ENCODE measurements at regions not wholly inside any gene's neighbourhood (a gene's known extent, or its start where the extent isn't known, plus 50 kb on each side); places are given as distances from the start of the nearest gene placed in this dataset.

- ATAC-seq (no peak), DNase-seq (no peak)
- Histone ChIP-seq H3K36me3 (replicated peaks in 1 of 2; ENCODE audit: insufficient read depth in 1 of 2, low read depth in 2 of 2) (no peaks in the 10 kb centered on the region), H3K27me3 (no peaks in the 10 kb centered on the region), H3K27ac (no peak overlapping the region), H3K4me3 (no peak overlapping the region), H3K4me1 (no peaks in the 10 kb centered on the region), H3K9me3 (no peaks in the 10 kb centered on the region)
- WGBS, 2 donors: 48 to 56% methylated on average over 2 of the region's 2 CpGs
- TF ChIP-seq, protein P1, sequence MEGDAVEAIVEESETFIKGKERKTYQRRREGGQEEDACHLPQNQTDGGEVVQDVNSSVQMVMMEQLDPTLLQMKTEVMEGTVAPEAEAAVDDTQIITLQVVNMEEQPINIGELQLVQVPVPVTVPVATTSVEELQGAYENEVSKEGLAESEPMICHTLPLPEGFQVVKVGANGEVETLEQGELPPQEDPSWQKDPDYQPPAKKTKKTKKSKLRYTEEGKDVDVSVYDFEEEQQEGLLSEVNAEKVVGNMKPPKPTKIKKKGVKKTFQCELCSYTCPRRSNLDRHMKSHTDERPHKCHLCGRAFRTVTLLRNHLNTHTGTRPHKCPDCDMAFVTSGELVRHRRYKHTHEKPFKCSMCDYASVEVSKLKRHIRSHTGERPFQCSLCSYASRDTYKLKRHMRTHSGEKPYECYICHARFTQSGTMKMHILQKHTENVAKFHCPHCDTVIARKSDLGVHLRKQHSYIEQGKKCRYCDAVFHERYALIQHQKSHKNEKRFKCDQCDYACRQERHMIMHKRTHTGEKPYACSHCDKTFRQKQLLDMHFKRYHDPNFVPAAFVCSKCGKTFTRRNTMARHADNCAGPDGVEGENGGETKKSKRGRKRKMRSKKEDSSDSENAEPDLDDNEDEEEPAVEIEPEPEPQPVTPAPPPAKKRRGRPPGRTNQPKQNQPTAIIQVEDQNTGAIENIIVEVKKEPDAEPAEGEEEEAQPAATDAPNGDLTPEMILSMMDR (IDR thresholded peaks at IDR 0.05): no peak
- no peak for TF ChIP-seq POLR2A (IDR thresholded peaks at IDR 0.05)
- intact Hi-C loops (cut with DNase I): no loop called here
Measured at GRCh38 chr4:147336252-147336651, 144.6 kb upstream of the EDNRA start.

- Histone ChIP-seq H3K27me3 (no peaks in the 10 kb centered on the region), H3K4me3 (no peak overlapping the region), H3K9me3 (no peaks in the 10 kb centered on the region), H3K36me3 (replicated peaks in 1 of 2; ENCODE audit: insufficient read depth in 1 of 2, low read depth in 2 of 2) (no peaks in the 10 kb centered on the region), H3K4me1 (no peaks in the 10 kb centered on the region), H3K27ac (no peak overlapping the region)
- WGBS, 2 donors: 61 to 63% methylated on average over 3 to 4 of the region's 4 CpGs
- TF ChIP-seq POLR2A (IDR thresholded peaks at IDR 0.05): no peak
- TF ChIP-seq, protein P1 (IDR thresholded peaks at IDR 0.05): no peak
- intact Hi-C loops (cut with DNase I): no loop called here
- ATAC-seq (no peak), DNase-seq (no peak)
Measured at GRCh38 chr4:147339100-147339499, 141.8 kb upstream of the EDNRA start.

- Histone ChIP-seq H3K4me3 (no peak overlapping the region), H3K4me1 (no peaks in the 10 kb centered on the region), H3K27me3 (no peaks in the 10 kb centered on the region), H3K27ac (no peak overlapping the region), H3K9me3 (no peaks in the 10 kb centered on the region), H3K36me3 (replicated peaks in 1 of 2; ENCODE audit: insufficient read depth in 1 of 2, low read depth in 2 of 2) (no peaks in the 10 kb centered on the region)
- ATAC-seq (no peak), DNase-seq (no peak)
- 82 to 89% methylated on average over 1 of the region's 1 CpG for WGBS, 2 donors
- intact Hi-C loops (cut with DNase I): no loop called here
- TF ChIP-seq, protein P1 (IDR thresholded peaks at IDR 0.05): no peak
- no peak for TF ChIP-seq POLR2A (IDR thresholded peaks at IDR 0.05)
Measured at GRCh38 chr4:147340111-147340510, 140.8 kb upstream of the EDNRA start.

DNA sequence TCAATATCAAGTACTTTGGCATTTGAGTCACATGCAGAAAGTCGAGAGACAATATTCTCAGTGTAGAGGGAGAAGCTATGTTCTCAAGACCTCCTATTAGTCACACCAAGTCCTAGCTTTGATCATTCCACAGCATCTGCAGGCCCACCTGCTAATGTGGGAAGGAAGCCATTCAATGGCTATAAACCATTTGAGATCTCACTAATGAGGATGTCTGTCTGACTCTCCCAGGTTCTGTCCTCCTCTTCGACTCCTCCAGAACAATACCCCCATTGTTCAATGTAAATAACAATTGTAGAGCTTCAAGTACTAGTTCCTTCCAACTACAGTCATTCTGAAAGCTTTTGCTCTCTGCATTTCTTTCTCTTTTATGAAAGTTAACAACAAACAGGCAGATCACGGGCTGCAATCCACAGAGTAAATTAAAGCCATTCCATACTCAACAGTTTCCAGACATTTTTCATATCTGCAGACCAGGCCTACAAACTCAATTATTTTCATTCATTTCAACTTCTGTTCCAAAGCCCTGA, 140.2 kb upstream of the EDNRA start:
- DNase-seq: no peak
- intact Hi-C loops (cut with DNase I): no loop called here
- Histone ChIP-seq H3K4me3 (no peak overlapping the region), H3K9me3 (no peaks in the 10 kb centered on the region), H3K36me3 (replicated peaks in 1 of 2; ENCODE audit: insufficient read depth in 1 of 2, low read depth in 2 of 2) (no peaks in the 10 kb centered on the region), H3K4me1 (no peaks in the 10 kb centered on the region), H3K27ac (no peak overlapping the region), H3K27me3 (no peaks in the 10 kb centered on the region)
- ATAC-seq: no peak
- no peak for TF ChIP-seq POLR2A (IDR thresholded peaks at IDR 0.05)
- TF ChIP-seq, protein P1 (IDR thresholded peaks at IDR 0.05): no peak
- WGBS, 2 donors: 32 to 38% methylated on average over 3 of the region's 3 CpGs

DNA sequence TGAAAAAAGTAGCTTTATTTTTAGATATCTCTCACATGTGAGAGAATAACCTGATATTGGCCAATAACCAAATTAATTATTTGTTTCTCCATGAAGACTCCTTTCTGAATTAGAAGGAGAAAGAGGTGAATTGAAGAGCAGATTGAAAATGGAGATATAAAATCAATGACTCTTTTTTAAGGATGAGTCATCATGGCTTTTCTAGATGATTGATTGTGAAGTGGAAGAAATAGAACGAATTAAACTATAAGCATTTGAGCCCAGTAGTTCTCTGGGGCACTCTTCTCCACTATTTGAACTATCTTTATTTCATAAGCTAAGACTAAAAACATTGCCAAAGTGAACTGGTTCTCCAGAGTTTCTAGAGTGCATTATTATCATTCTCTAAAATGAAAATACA, 137.2 kb upstream of the EDNRA start:
- ATAC-seq (no peak), DNase-seq (no peak)
- Histone ChIP-seq H3K36me3 (replicated peaks in 1 of 2; ENCODE audit: insufficient read depth in 1 of 2, low read depth in 2 of 2) (no peaks in the 10 kb centered on the region), H3K4me1 (no peaks in the 10 kb centered on the region), H3K4me3 (no peak overlapping the region), H3K9me3 (no peaks in the 10 kb centered on the region), H3K27ac (no peak overlapping the region), H3K27me3 (no peaks in the 10 kb centered on the region)
- intact Hi-C loops (cut with DNase I): no loop called here
- TF ChIP-seq POLR2A (IDR thresholded peaks at IDR 0.05): no peak
- TF ChIP-seq, protein P1 (IDR thresholded peaks at IDR 0.05): no peak
- 39 to 60% methylated on average over 1 of the region's 1 CpG for WGBS, 2 donors
